ENCODE measurements at regions not wholly inside any gene's neighbourhood (a gene's known extent, or its start where the extent isn't known, plus 50 kb on each side); places are given as distances from the start of the nearest gene placed in this dataset.

- no peak overlapping the region for H3K27ac ChIP-seq
- TF ChIP-seq CTCF (conservative IDR thresholded peaks at IDR 0.05), result no peak
- no peak for TF ChIP-seq ZFX (IDR thresholded peaks at IDR 0.05)
These were observed 111.6 kb upstream of the NKX1-1 start for GRCh38 chr4:1517592-1518411.

GRCh38 chr4:1516881-1517480 is 110.7 kb upstream of the NKX1-1 start:
- no peak for TF ChIP-seq CTCF (conservative IDR thresholded peaks at IDR 0.05)
- no peak for TF ChIP-seq ZFX (IDR thresholded peaks at IDR 0.05)
- H3K27ac ChIP-seq, result no peak overlapping the region

DNA sequence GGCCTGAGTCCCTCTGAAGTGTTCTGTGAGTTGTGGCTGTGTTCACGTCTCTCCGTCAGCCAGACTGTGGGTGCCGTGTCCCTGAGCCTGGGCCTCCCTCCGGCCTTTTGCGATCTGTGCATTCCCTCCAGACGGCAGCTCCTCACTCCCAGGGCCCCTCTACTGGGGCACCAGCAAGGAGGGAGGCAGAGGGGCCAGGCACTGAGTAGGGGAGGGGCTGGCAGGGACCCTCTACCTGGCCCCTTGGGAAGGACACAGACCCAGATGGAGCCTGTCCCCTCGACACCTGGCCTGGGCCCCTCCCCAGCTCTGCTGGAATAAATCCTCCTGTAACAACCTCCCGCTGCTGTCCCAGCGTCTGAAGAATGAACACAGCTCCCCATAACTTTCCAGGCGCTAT is 110.0 kb upstream of the NKX1-1 start:
- no peak overlapping the region for H3K27ac ChIP-seq
- TF ChIP-seq CTCF (conservative IDR thresholded peaks at IDR 0.05) (no peak), ZFX (IDR thresholded peaks at IDR 0.05) (no peak)

DNA sequence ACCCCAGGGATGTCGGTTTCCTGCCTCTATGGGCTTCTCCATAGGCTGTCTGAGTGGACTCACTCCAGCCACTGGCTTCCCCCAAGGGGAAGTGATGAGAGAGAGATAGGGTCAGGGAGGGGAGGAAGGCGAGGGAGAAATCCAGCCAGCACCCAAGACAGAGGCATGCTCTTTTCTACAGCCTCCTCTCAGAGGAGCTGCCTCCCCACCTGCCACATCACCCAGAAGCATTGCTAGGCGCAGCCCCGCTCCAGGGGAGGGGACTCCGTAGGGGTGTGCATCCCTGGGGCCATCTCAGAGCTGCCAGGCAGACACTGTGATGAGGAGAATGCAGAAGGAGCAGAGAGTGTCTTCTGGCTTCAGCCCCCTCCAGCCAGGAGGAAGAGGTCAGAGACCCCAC is 109.5 kb upstream of the NKX1-1 start:
- TF ChIP-seq CTCF (conservative IDR thresholded peaks at IDR 0.05), result no peak
- TF ChIP-seq ZFX (IDR thresholded peaks at IDR 0.05), result no peak

DNA sequence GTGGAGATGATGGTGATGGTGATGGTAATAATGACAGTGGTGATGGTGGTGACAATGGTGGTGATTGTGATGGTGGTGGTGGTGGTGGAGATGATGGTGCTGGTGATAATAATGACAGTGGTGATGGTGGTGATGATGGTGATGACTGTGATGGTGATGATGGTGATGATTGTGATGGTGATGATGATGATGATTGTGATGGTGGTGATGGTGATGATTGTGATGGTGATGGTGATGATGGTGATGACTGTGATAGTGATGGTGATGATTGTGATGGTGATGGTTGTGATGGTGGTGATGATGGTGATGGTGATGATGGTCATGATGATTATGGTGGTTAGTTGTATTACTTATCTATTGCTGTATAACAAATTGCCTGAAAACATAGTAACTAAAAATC is 108.9 kb upstream of the NKX1-1 start:
- no peak for TF ChIP-seq ZFX (IDR thresholded peaks at IDR 0.05)
- TF ChIP-seq CTCF (conservative IDR thresholded peaks at IDR 0.05), result no peak
- H3K27ac ChIP-seq, result no peak overlapping the region

More for the DNA sequence above, 109.5 kb upstream of the NKX1-1 start:
- no peak overlapping the region for H3K27ac ChIP-seq

DNA sequence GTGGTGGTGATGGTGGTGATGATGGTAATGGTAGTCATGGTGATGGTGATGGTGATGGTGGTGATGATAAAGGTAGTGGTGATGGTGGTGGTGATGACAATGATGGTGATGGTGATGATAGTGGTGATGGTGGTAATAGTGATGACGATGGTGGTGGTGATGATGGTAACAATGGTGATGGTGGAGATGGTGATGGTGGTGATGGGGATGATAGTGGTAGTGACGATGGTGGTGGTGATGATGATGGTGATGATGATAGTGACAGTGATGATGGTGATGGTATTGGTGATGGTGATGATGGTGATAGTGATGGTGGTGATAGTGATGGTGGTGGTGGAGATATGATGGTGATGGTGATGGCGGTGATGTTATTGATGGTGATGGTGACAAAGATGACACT is 108.4 kb upstream of the NKX1-1 start:
- TF ChIP-seq ZFX (IDR thresholded peaks at IDR 0.05), result no peak
- no peak for TF ChIP-seq CTCF (conservative IDR thresholded peaks at IDR 0.05)

DNA sequence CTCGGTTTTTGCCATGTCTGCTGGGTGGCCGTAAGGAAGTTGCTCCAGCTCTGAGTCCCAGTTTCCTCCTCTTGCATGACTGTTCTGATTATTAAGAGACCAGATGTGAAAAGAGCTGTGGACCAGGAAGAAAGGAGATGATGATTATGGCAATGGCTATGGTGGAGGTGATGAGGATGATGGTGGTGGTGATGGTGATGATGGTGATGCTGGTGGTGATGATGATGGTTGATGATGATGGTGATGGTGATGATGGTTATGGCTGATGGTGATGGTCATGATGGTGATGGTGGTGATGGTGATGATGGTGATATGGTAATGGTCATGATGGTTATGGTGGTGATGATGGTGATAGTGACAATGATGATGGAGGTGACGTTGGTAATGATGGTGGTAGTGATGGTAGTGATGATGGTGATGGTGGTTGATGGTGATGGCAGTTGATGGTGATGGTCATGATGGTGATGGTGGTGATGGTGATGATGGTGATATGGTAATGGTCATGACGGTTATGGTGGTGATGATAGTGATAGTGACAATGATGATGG is 107.8 kb upstream of the NKX1-1 start:
- TF ChIP-seq CTCF (conservative IDR thresholded peaks at IDR 0.05), result no peak
- TF ChIP-seq ZFX (IDR thresholded peaks at IDR 0.05), result no peak
- H3K27ac ChIP-seq, result no peak overlapping the region

More for the DNA sequence above, 108.4 kb upstream of the NKX1-1 start:
- no peak overlapping the region for H3K27ac ChIP-seq

All from C4-2B (cell line).